ENCODE measurements at regions not wholly inside any gene's neighbourhood (a gene's known extent, or its start where the extent isn't known, plus 50 kb on each side); places are given as distances from the start of the nearest gene placed in this dataset.

GRCh38 chr9:1383899-1384455 is 333.8 kb downstream of the DMRT2 start:
- Histone ChIP-seq H3K79me2 (ENCODE audit: insufficient read depth, low read length) (no peaks in the 10 kb centered on the region), H3K27ac (ENCODE audit: low read depth, low read length) (no peak overlapping the region), H4K20me1 (ENCODE audit: insufficient read depth) (no peaks in the 10 kb centered on the region), H3K9ac (ENCODE audit: low read length) (no peak overlapping the region), H3K9me2 (ENCODE audit: insufficient read depth) (no peaks in the 10 kb centered on the region), H3K9me3 (ENCODE audit: control insufficient read depth in 1 of 2, insufficient read depth in 1 of 2, low read depth in 1 of 2, low read length in 2 of 2) (peaks cover 0 to 9% of the 10 kb centered on the region in 2 experiments; a peak in 2 of 4 replicates), H3K4me2 (ENCODE audit: low read length) (no peak overlapping the region), H3K27me3 (ENCODE audit: insufficient read depth, low read length) (no peaks in the 10 kb centered on the region), H3K4me3 (replicated peaks in 1 of 2; ENCODE audit: low read depth in 1 of 2, low read length in 2 of 2) (no peak overlapping the region), H2AFZ (ENCODE audit: low read depth, low read length, poor library complexity, severe bottlenecking) (no peak overlapping the region), H3K36me3 (ENCODE audit: control insufficient read depth in 1 of 2, insufficient read depth in 2 of 2, low read length in 2 of 2) (no peaks in the 10 kb centered on the region), H3K4me1 (ENCODE audit: control insufficient read depth in 1 of 2, insufficient read depth in 2 of 2, low read length in 2 of 2) (no peaks in the 10 kb centered on the region)
- POLR2A ChIA-PET = no interaction called here
- no peak for ATAC-seq
- RAD21 ChIA-PET (ENCODE audit: low non-redundant PET in 1 of 2, low total read pairs in 2 of 2, uncharacterized antibody in 2 of 2, unreplicated experiment in 2 of 2) = no interaction called here
- no peak for DNase-seq (ENCODE audit: low read depth, low spot score)
- no TSS peak for BruUV-seq (replicated peaks)
- intact Hi-C loops (cut with micrococcal nuclease) = no loop called here
- CTCF ChIA-PET = no interaction called here
- TF ChIP-seq FOSL1 (IDR thresholded peaks at IDR 0.05; ENCODE audit: low read depth) = no peak
- no peak for TF ChIP-seq MAX (IDR thresholded peaks at IDR 0.05)
- TF ChIP-seq ATF3 (IDR thresholded peaks at IDR 0.05) = no peak
- no peak for TF ChIP-seq POLR2A (IDR thresholded peaks at IDR 0.05; ENCODE audit: borderline replicate concordance, extremely low read depth, insufficient read depth, insufficient read length)
- TF ChIP-seq ZNF274 (IDR thresholded peaks at IDR 0.05; ENCODE audit: low read depth, low read length) = no peak
- no peak for TF ChIP-seq CTCF (IDR thresholded peaks at IDR 0.05 in 2 of 3, conservative IDR thresholded peaks at IDR 0.05 in 1 of 3; ENCODE audit: borderline replicate concordance in 1 of 3, insufficient read depth in 1 of 3, low read depth in 2 of 3, low read length in 2 of 3)
- TF ChIP-seq ZBTB33 (IDR thresholded peaks at IDR 0.05; ENCODE audit: extremely low read depth, insufficient replicate concordance, low read length) = no peak
- no peak for TF ChIP-seq ELF1 (IDR thresholded peaks at IDR 0.05; ENCODE audit: borderline replicate concordance, low read depth)
- no peak for TF ChIP-seq SP1 (IDR thresholded peaks at IDR 0.05; ENCODE audit: low read depth)
- no peak for TF ChIP-seq TCF7L2 (IDR thresholded peaks at IDR 0.05; ENCODE audit: borderline replicate concordance, extremely low read depth, insufficient read depth, insufficient read length)
- no peak for TF ChIP-seq EGR1 (IDR thresholded peaks at IDR 0.05; ENCODE audit: low read depth)
- no peak for TF ChIP-seq EZH2phosphoT487 (IDR thresholded peaks at IDR 0.05; ENCODE audit: borderline replicate concordance)
- TF ChIP-seq POLR2AphosphoS5 (IDR thresholded peaks at IDR 0.05; ENCODE audit: low read depth, low read length) = no peak
- TF ChIP-seq EZH2 (IDR thresholded peaks at IDR 0.05) = no peak
- no peak for TF ChIP-seq YY1 (IDR thresholded peaks at IDR 0.05; ENCODE audit: extremely low read depth, insufficient replicate concordance, low read depth, low read length)
- no peak for TF ChIP-seq CBX3 (IDR thresholded peaks at IDR 0.05; ENCODE audit: low read depth)
- no peak for TF ChIP-seq JUND (IDR thresholded peaks at IDR 0.05)
- no peak for TF ChIP-seq CEBPB (IDR thresholded peaks at IDR 0.05; ENCODE audit: low read depth)
- no peak for TF ChIP-seq REST (IDR thresholded peaks at IDR 0.05; ENCODE audit: low read depth)
- TF ChIP-seq SRF (IDR thresholded peaks at IDR 0.05; ENCODE audit: low read depth) = no peak

Data from HCT116 (cell line).